ENCODE measurements at regions not wholly inside any gene's neighbourhood (a gene's known extent, or its start where the extent isn't known, plus 50 kb on each side); places are given as distances from the start of the nearest gene placed in this dataset.
"Not testable (repeated sequence)": the region's sequence is repeated elsewhere in the genome, so short reads cannot be mapped to it uniquely, and the experiment has no call there.

GRCh38 chr2:5020116-5020875, 671.9 kb upstream of the SOX11 start:
- peaks cover 5% of the 10 kb centered on the region for H3K4me1 Mint-ChIP-seq
- Histone ChIP-seq H3K4me2 (no peak overlapping the region), H2AFZ (replicated peaks) (no peak overlapping the region), H3K79me2 (ENCODE audit: low read depth) (no peaks in the 10 kb centered on the region), H3K27ac (no peak overlapping the region), H4K20me1 (ENCODE audit: low read depth) (no peaks in the 10 kb centered on the region), H3K36me3 (no peaks in the 10 kb centered on the region), H3K9me3 (ENCODE audit: low read depth) (peaks cover 5% of the 10 kb centered on the region), H3K4me3 (no peak overlapping the region), H3K4me1 (no peaks in the 10 kb centered on the region), H3K9ac (no peak overlapping the region), H3K27me3 (no peaks in the 10 kb centered on the region), H3F3A (ENCODE audit: low read depth) (peaks cover 19% of the 10 kb centered on the region)
- H3K27me3 Mint-ChIP-seq (ENCODE audit: insufficient read depth, low read depth): peaks cover 28% of the 10 kb centered on the region
- peaks cover 20% of the 10 kb centered on the region for H3K9me3 Mint-ChIP-seq
- no peak overlapping the region for H3K27ac Mint-ChIP-seq
- peaks cover 11% of the 10 kb centered on the region for H3K36me3 Mint-ChIP-seq
- no peak overlapping the region for H3K4me3 Mint-ChIP-seq
- no peak for TF ChIP-seq CTCF (IDR thresholded peaks at IDR 0.05)
- no peak for TF ChIP-seq EZH2phosphoT487 (IDR thresholded peaks at IDR 0.05)
- TF ChIP-seq EZH2 (IDR thresholded peaks at IDR 0.05): no peak
- no peak for DNase-seq (ENCODE audit: low spot score)

- Histone ChIP-seq H3F3A (ENCODE audit: low read depth) (peaks cover 19% of the 10 kb centered on the region), H3K27ac (no peak overlapping the region), H3K4me1 (no peaks in the 10 kb centered on the region), H3K9me3 (ENCODE audit: low read depth) (peaks cover 5% of the 10 kb centered on the region), H3K79me2 (ENCODE audit: low read depth) (no peaks in the 10 kb centered on the region), H2AFZ (replicated peaks) (no peak overlapping the region), H3K4me3 (no peak overlapping the region), H4K20me1 (ENCODE audit: low read depth) (no peaks in the 10 kb centered on the region), H3K9ac (no peak overlapping the region), H3K4me2 (no peak overlapping the region), H3K36me3 (no peaks in the 10 kb centered on the region), H3K27me3 (no peaks in the 10 kb centered on the region)
- peaks cover 20% of the 10 kb centered on the region for H3K9me3 Mint-ChIP-seq
- no peak overlapping the region for H3K27ac Mint-ChIP-seq
- no peak for DNase-seq (ENCODE audit: low spot score)
- TF ChIP-seq EZH2 (IDR thresholded peaks at IDR 0.05) (no peak), EZH2phosphoT487 (IDR thresholded peaks at IDR 0.05) (no peak), CTCF (IDR thresholded peaks at IDR 0.05) (no peak)
- H3K4me1 Mint-ChIP-seq: peaks cover 5% of the 10 kb centered on the region
- peaks cover 28% of the 10 kb centered on the region for H3K27me3 Mint-ChIP-seq (ENCODE audit: insufficient read depth, low read depth)
- no peak overlapping the region for H3K4me3 Mint-ChIP-seq
- H3K36me3 Mint-ChIP-seq: peaks cover 11% of the 10 kb centered on the region
Measured at GRCh38 chr2:5021136-5021535, 671.0 kb upstream of the SOX11 start.

- Mint-ChIP-seq H3K4me1 (peaks cover 5% of the 10 kb centered on the region), H3K27me3 (ENCODE audit: insufficient read depth, low read depth) (peaks cover 28% of the 10 kb centered on the region), H3K36me3 (peaks cover 11% of the 10 kb centered on the region), H3K4me3 (peak overlapping the region; percentile 33), H3K9me3 (peaks cover 20% of the 10 kb centered on the region), H3K27ac (no peak overlapping the region)
- no peaks in the 10 kb centered on the region for H3K27me3 ChIP-seq
- no peak overlapping the region for H3K9ac ChIP-seq
- H3K79me2 ChIP-seq (ENCODE audit: low read depth): no peaks in the 10 kb centered on the region
- no peaks in the 10 kb centered on the region for H4K20me1 ChIP-seq (ENCODE audit: low read depth)
- H3F3A ChIP-seq (ENCODE audit: low read depth): peaks cover 19% of the 10 kb centered on the region
- TF ChIP-seq CTCF (IDR thresholded peaks at IDR 0.05) (no peak), EZH2phosphoT487 (IDR thresholded peaks at IDR 0.05) (no peak)
- no peak for DNase-seq (ENCODE audit: low spot score)
- no peak overlapping the region for H3K27ac ChIP-seq
- H3K4me1 ChIP-seq: no peaks in the 10 kb centered on the region
- H2AFZ ChIP-seq (replicated peaks): no peak overlapping the region
- H3K4me3 ChIP-seq: no peak overlapping the region
- H3K9me3 ChIP-seq (ENCODE audit: low read depth): peaks cover 5% of the 10 kb centered on the region
- no peaks in the 10 kb centered on the region for H3K36me3 ChIP-seq
- no peak overlapping the region for H3K4me2 ChIP-seq
Measured at GRCh38 chr2:5022061-5022460, 670.1 kb upstream of the SOX11 start.

- Mint-ChIP-seq H3K9me3 (peaks cover 20% of the 10 kb centered on the region), H3K4me3 (peak overlapping the region; percentile 58), H3K27ac (peak overlapping the region; percentile 62), H3K36me3 (peaks cover 11% of the 10 kb centered on the region), H3K27me3 (ENCODE audit: insufficient read depth, low read depth) (peaks cover 28% of the 10 kb centered on the region)
- not testable (repeated sequence) for DNase-seq (ENCODE audit: low spot score); H4K20me1 ChIP-seq (ENCODE audit: low read depth); H3K79me2 ChIP-seq (ENCODE audit: low read depth); H3K27ac ChIP-seq; H3K9me3 ChIP-seq (ENCODE audit: low read depth); H3K9ac ChIP-seq; H3K4me3 ChIP-seq; H3K36me3 ChIP-seq; H2AFZ ChIP-seq (replicated peaks); H3K27me3 ChIP-seq; H3K4me2 ChIP-seq; H3K4me1 Mint-ChIP-seq; H3K4me1 ChIP-seq
- H3F3A ChIP-seq (ENCODE audit: low read depth): peaks cover 19% of the 10 kb centered on the region
Measured at GRCh38 chr2:5022708-5023635, 669.2 kb upstream of the SOX11 start.

Measured in neural progenitor cell (in vitro differentiated cells).